ENCODE measurements at regions not wholly inside any gene's neighbourhood (a gene's known extent, or its start where the extent isn't known, plus 50 kb on each side); places are given as distances from the start of the nearest gene placed in this dataset.

GRCh38 chr4:128542047-128542446 lies 254.4 kb upstream of the PGRMC2 start:
- no peak for TF ChIP-seq POLR2A (IDR thresholded peaks at IDR 0.05)
- no peak for TF ChIP-seq CTCF (IDR thresholded peaks at IDR 0.05)

All from heart left ventricle (tissue), 13 donors.